ENCODE measurements at regions not wholly inside any gene's neighbourhood (a gene's known extent, or its start where the extent isn't known, plus 50 kb on each side); places are given as distances from the start of the nearest gene placed in this dataset.

DNA sequence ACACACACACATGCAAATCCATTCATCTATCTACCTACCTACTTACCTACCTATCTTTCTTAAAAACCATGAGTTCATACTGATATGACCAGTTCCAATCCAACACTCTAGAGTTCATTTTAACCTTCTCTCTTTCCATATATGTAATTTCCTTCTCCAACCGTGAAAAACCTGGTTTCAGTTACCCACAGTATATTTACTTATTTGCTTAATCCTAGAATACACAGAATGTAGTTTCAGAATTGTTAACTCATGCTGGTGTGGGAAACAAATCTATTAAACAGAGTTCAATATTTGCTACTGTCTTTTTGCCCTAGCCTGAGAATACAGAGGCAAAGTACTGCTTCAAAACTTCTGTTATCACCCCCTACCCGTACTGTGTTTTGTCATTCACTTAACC is 101.3 kb downstream of the RRM1 start:
- Histone ChIP-seq H3K9me3 (ENCODE audit: low read depth) (no peaks in the 10 kb centered on the region), H3K4me2 (ENCODE audit: unreplicated experiment) (no peak overlapping the region), H3K4me3 (no peak overlapping the region), H3K36me3 (ENCODE audit: low read depth) (no peaks in the 10 kb centered on the region), H3K27me3 (replicated peaks; ENCODE audit: insufficient read depth) (peaks cover 9% of the 10 kb centered on the region; the same call in 1 of the 2 replicates), H3K9ac (no peak overlapping the region), H3K79me2 (ENCODE audit: insufficient read depth) (no peaks in the 10 kb centered on the region), H3K27ac (no peak overlapping the region), H4K20me1 (ENCODE audit: insufficient read depth) (no peaks in the 10 kb centered on the region), H2AFZ (no peak overlapping the region), H3K9me2 (ENCODE audit: insufficient read depth) (no peaks in the 10 kb centered on the region), H3F3A (ENCODE audit: insufficient read depth) (no peaks in the 10 kb centered on the region), H3K4me1 (ENCODE audit: insufficient read depth) (no peaks in the 10 kb centered on the region)
- TF ChIP-seq EZH2phosphoT487 (IDR thresholded peaks at IDR 0.05; ENCODE audit: insufficient read depth, low read depth) = no peak
- TF ChIP-seq EZH2 (IDR thresholded peaks at IDR 0.05; ENCODE audit: insufficient read depth, poor library complexity, severe bottlenecking) = no peak
- WGBS, 2 experiments (ENCODE audit: low coverage in 1 of 2, low lambda C conversion rate in 2 of 2, missing lambda C conversion rate in 2 of 2) = 3 to 19% methylated on average over 2 of the region's 2 CpGs
- no peak for DNase-seq
- in situ Hi-C loops (cut with MboI) = loop anchor here (25.0 kb wide), 2 partner anchors 291 to 791 kb away; partner anchors contain the start of genes OR51L1 and OR52K1

DNA sequence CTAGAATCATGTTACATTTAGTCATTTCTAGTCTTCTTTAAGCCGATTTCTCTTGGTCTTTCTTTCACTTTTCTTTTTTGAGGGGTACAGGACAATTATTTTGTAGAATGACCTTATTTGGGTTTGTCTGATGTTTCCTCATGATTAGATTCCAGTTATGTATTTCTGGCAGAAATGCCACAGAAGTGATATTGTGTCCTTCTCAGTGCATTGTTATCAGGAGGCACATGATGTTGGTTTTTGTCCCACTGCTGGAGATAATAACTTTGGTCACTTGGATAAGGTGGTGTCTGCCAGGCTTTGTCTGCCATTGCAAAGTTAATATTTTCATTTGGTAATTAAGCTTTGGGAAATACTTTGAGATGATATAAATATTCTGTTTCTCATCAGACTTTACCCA is 100.3 kb downstream of the RRM1 start:
- in situ Hi-C loops (cut with MboI) = loop anchor here (25.0 kb wide), 2 partner anchors 292 to 792 kb away; partner anchors contain the start of genes OR51L1 and OR52K1
- 61 to 67% methylated on average over 1 of the region's 1 CpG for WGBS, 2 experiments (ENCODE audit: low coverage in 1 of 2, low lambda C conversion rate in 2 of 2, missing lambda C conversion rate in 2 of 2)
- H3K9me2 ChIP-seq (ENCODE audit: insufficient read depth) = no peaks in the 10 kb centered on the region
- no peak overlapping the region for H2AFZ ChIP-seq
- H3K36me3 ChIP-seq (ENCODE audit: low read depth) = no peaks in the 10 kb centered on the region
- no peaks in the 10 kb centered on the region for H3K9me3 ChIP-seq (ENCODE audit: low read depth)
- no peaks in the 10 kb centered on the region for H3F3A ChIP-seq (ENCODE audit: insufficient read depth)
- H3K4me2 ChIP-seq (ENCODE audit: unreplicated experiment) = no peak overlapping the region
- no peaks in the 10 kb centered on the region for H3K79me2 ChIP-seq (ENCODE audit: insufficient read depth)
- H3K27me3 ChIP-seq (replicated peaks; ENCODE audit: insufficient read depth) = peaks cover 9% of the 10 kb centered on the region; the same call in 1 of the 2 replicates
- no peaks in the 10 kb centered on the region for H4K20me1 ChIP-seq (ENCODE audit: insufficient read depth)
- H3K9ac ChIP-seq = no peak overlapping the region
- no peak overlapping the region for H3K4me3 ChIP-seq
- no peak for TF ChIP-seq EZH2 (IDR thresholded peaks at IDR 0.05; ENCODE audit: insufficient read depth, poor library complexity, severe bottlenecking)
- TF ChIP-seq EZH2phosphoT487 (IDR thresholded peaks at IDR 0.05; ENCODE audit: insufficient read depth, low read depth) = no peak
- no peaks in the 10 kb centered on the region for H3K4me1 ChIP-seq (ENCODE audit: insufficient read depth)
- H3K27ac ChIP-seq = no peak overlapping the region
- DNase-seq = no peak

DNA sequence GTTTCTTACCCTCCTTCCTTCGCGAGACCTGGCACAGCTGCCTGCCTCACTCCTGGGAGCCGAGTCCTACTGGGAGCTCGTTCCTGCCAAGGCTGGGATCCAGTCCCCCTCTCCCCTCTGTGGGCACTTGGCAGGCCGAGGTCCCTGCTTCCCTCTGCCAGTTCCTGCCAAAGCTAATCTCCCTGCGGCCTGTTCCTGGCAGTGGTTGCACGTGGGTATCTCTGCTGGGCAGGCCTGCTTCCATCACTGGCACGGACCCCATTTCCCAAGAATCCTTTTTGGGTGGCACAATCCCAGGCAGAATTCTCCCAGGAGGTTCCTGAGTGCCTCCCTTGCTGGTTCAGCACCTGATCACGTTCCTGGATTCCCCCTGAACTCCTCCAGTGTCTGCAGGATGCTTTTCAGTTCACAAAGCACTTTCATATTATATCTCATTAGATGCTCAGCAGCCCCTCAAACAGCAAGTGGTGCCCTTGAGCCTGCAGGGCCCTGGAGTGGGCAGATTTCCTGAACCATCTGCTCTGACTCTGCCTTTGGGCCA is 96.5 kb downstream of the RRM1 start:
- H4K20me1 ChIP-seq (ENCODE audit: insufficient read depth) = no peaks in the 10 kb centered on the region
- WGBS, 2 experiments (ENCODE audit: low coverage in 1 of 2, low lambda C conversion rate in 2 of 2, missing lambda C conversion rate in 2 of 2) = 53 to 61% methylated on average over 9 of the region's 9 CpGs
- H2AFZ ChIP-seq = no peak overlapping the region
- no peak overlapping the region for H3K4me3 ChIP-seq
- H3K9ac ChIP-seq = no peak overlapping the region
- in situ Hi-C loops (cut with MboI) = loop anchor here (25.0 kb wide), 2 partner anchors 296 to 796 kb away; partner anchors contain the start of genes OR51L1 and OR52K1
- H3K4me2 ChIP-seq (ENCODE audit: unreplicated experiment) = no peak overlapping the region
- no peaks in the 10 kb centered on the region for H3K36me3 ChIP-seq (ENCODE audit: low read depth)
- H3K79me2 ChIP-seq (ENCODE audit: insufficient read depth) = no peaks in the 10 kb centered on the region
- H3K4me1 ChIP-seq (ENCODE audit: insufficient read depth) = no peaks in the 10 kb centered on the region
- H3K9me3 ChIP-seq (ENCODE audit: low read depth) = no peaks in the 10 kb centered on the region
- no peak overlapping the region for H3K27ac ChIP-seq
- TF ChIP-seq EZH2 (IDR thresholded peaks at IDR 0.05; ENCODE audit: insufficient read depth, poor library complexity, severe bottlenecking) (no peak), EZH2phosphoT487 (IDR thresholded peaks at IDR 0.05; ENCODE audit: insufficient read depth, low read depth) (no peak)
- no peaks in the 10 kb centered on the region for H3F3A ChIP-seq (ENCODE audit: insufficient read depth)
- peaks cover 6% of the 10 kb centered on the region; the same call in 1 of the 2 replicates for H3K27me3 ChIP-seq (replicated peaks; ENCODE audit: insufficient read depth)
- DNase-seq = no peak
- no peaks in the 10 kb centered on the region for H3K9me2 ChIP-seq (ENCODE audit: insufficient read depth)

DNA sequence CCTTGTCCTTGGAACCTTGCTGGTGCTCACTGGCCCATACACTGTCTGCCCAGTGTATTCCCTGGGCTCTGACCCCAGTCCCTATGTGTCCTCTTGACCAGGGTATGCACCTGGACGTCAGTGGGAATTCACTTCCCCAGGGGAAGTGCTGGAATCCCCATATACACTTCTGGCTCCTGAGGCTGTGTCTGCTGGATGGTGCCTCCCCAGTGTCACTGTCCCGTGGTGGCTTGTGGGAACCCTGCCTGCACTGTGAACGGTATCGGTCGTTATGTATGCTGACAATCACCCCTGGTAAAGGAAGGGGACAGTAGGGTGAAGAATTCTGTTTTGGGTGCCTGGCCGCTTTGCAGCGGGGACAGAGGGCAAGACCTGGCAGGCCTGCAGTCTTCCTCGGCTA is 95.9 kb downstream of the RRM1 start:
- DNase-seq = no peak
- Histone ChIP-seq H3F3A (ENCODE audit: insufficient read depth) (no peaks in the 10 kb centered on the region), H3K9ac (no peak overlapping the region), H3K27ac (no peak overlapping the region), H3K36me3 (ENCODE audit: low read depth) (no peaks in the 10 kb centered on the region), H3K9me2 (ENCODE audit: insufficient read depth) (no peaks in the 10 kb centered on the region), H3K4me2 (ENCODE audit: unreplicated experiment) (no peak overlapping the region), H3K79me2 (ENCODE audit: insufficient read depth) (no peaks in the 10 kb centered on the region), H3K4me3 (no peak overlapping the region), H2AFZ (no peak overlapping the region), H3K27me3 (replicated peaks; ENCODE audit: insufficient read depth) (peaks cover 6% of the 10 kb centered on the region; the same call in 1 of the 2 replicates), H3K4me1 (ENCODE audit: insufficient read depth) (no peaks in the 10 kb centered on the region), H3K9me3 (ENCODE audit: low read depth) (no peaks in the 10 kb centered on the region), H4K20me1 (ENCODE audit: insufficient read depth) (no peaks in the 10 kb centered on the region)
- TF ChIP-seq EZH2phosphoT487 (IDR thresholded peaks at IDR 0.05; ENCODE audit: insufficient read depth, low read depth) (no peak), EZH2 (IDR thresholded peaks at IDR 0.05; ENCODE audit: insufficient read depth, poor library complexity, severe bottlenecking) (no peak)
- in situ Hi-C loops (cut with MboI) = loop anchor here (25.0 kb wide), 2 partner anchors 297 to 797 kb away; partner anchors contain the start of genes OR51L1 and OR52K1
- 73 to 74% methylated on average over 8 of the region's 8 CpGs for WGBS, 2 experiments (ENCODE audit: low coverage in 1 of 2, low lambda C conversion rate in 2 of 2, missing lambda C conversion rate in 2 of 2)
